GM23248 (cell line): ENCODE measurements at regions not wholly inside any gene's neighbourhood (a gene's known extent, or its start where the extent isn't known, plus 50 kb on each side); places are given as distances from the start of the nearest gene placed in this dataset.

Experiments used
- DNase-seq: peaks from one replicate; pipeline ENCODE4 v3.0.0-alpha.2; 2015
- H2AFZ ChIP-seq: fragments of 200-600 bp; sonication (generic); 2 replicates; pipeline ENCODE4 v1.6.1; 2016; ENCODE audit warnings: antibody characterized with exemption
- H3F3A ChIP-seq: fragments of 200-600 bp; sonication (generic); 2 replicates; pipeline ENCODE4 v1.6.1; 2016; ENCODE audit warnings: mild to moderate bottlenecking, antibody characterized with exemption, mixed run types; ENCODE audit not compliant: insufficient read depth
- H3K27ac ChIP-seq: fragments of 200-600 bp; sonication (generic); 2 replicates; pipeline ENCODE4 v1.5.1; 2016; ENCODE audit warnings: mild to moderate bottlenecking
- H3K27me3 ChIP-seq: fragments of 200-600 bp; sonication (generic); replicated peaks from 2 replicates; pipeline ENCODE4 v1.6.1; 2016; ENCODE audit warnings: mild to moderate bottlenecking; ENCODE audit not compliant: insufficient read depth
- H3K36me3 ChIP-seq: fragments of 200-600 bp; sonication (generic); 2 replicates; pipeline ENCODE4 v1.6.1; 2016; ENCODE audit warnings: low read depth, mild to moderate bottlenecking
- H3K4me1 ChIP-seq: fragments of 200-600 bp; sonication (generic); 2 replicates; pipeline ENCODE4 v1.6.1; 2016; ENCODE audit warnings: mild to moderate bottlenecking; ENCODE audit not compliant: insufficient read depth
- H3K4me2 ChIP-seq: fragments of 200-600 bp; sonication (generic); one replicate; pipeline ENCODE4 v1.6.1; 2016; ENCODE audit warnings: mild to moderate bottlenecking; ENCODE audit not compliant: unreplicated experiment
- H3K4me3 ChIP-seq: fragments of 200-600 bp; sonication (generic); 2 replicates; pipeline ENCODE4 v1.5.1; 2016; ENCODE audit warnings: mild to moderate bottlenecking
- H3K79me2 ChIP-seq: fragments of 200-600 bp; sonication (generic); 2 replicates; pipeline ENCODE4 v1.6.1; 2016; ENCODE audit warnings: mild to moderate bottlenecking; ENCODE audit not compliant: insufficient read depth
- H3K9ac ChIP-seq: fragments of 200-600 bp; sonication (generic); 2 replicates; pipeline ENCODE4 v1.6.1; 2016; ENCODE audit warnings: mild to moderate bottlenecking
- H3K9me2 ChIP-seq: fragments of 200-600 bp; sonication (generic); 2 replicates; pipeline ENCODE4 v1.6.1; 2016; ENCODE audit warnings: mixed run types, mild to moderate bottlenecking, moderate library complexity; ENCODE audit not compliant: insufficient read depth
- H3K9me3 ChIP-seq: fragments of 200-600 bp; sonication (generic); one replicate; pipeline ENCODE4 v1.6.1; 2017; ENCODE audit warnings: low read depth
- H4K20me1 ChIP-seq: fragments of 200-600 bp; sonication (generic); 2 replicates; pipeline ENCODE4 v1.6.0; 2016; ENCODE audit not compliant: insufficient read depth
- EZH2 ChIP-seq: fragments of 200-600 bp; sonication (generic); IDR thresholded peaks from 2 replicates; pipeline ENCODE4 v1.6.1; 2018; ENCODE audit warnings: antibody characterized with exemption, mild to moderate bottlenecking; ENCODE audit not compliant: insufficient read depth, poor library complexity, severe bottlenecking
- EZH2phosphoT487 ChIP-seq: fragments of 200-600 bp; sonication (generic); IDR thresholded peaks from 2 replicates; pipeline ENCODE4 v1.6.1; 2018; ENCODE audit warnings: antibody characterized with exemption, moderate library complexity, mild to moderate bottlenecking, low read depth; ENCODE audit not compliant: insufficient read depth
- WGBS, 2 experiments: methylation state at CpG; one replicate each; pipeline ENCODE4 v1.1.6; 2015 to 2017; ENCODE audit warnings: low lambda C conversion rate in 2 of 2, low coverage in 1 of 2; ENCODE audit errors: missing lambda C conversion rate in 2 of 2; 5-methylcytosine and 5-hydroxymethylcytosine counted together
- in situ Hi-C: fragments of 300-500 bp; cut with MboI; formaldehyde crosslinking; loops from 2 replicates; pipeline ENCODE4 v1.15.0; 2020

- Histone ChIP-seq H3K4me3 (no peak overlapping the region), H3K79me2 (no peaks in the 10 kb centered on the region), H3K4me2 (no peak overlapping the region), H3K36me3 (no peaks in the 10 kb centered on the region), H4K20me1 (no peaks in the 10 kb centered on the region), H3K9me2 (no peaks in the 10 kb centered on the region), H3K9ac (no peak overlapping the region), H3K9me3 (no peaks in the 10 kb centered on the region), H3K27ac (no peak overlapping the region), H3F3A (no peaks in the 10 kb centered on the region), H3K4me1 (no peaks in the 10 kb centered on the region), H3K27me3 (peaks cover 16% of the 10 kb centered on the region; the same call in 1 of the 2 replicates), H2AFZ (no peak overlapping the region)
- in situ Hi-C loops, result no loop called here
- TF ChIP-seq EZH2phosphoT487 (no peak), EZH2 (no peak)
- DNase-seq, result no peak
- WGBS, 2 experiments, result 39 to 46% methylated on average over 5 of the region's 5 CpGs
Observed at GRCh38 chr3:66851894-66852613, 146.1 kb upstream of the KBTBD8 start.

- H3K27me3 ChIP-seq, result peaks cover 16% of the 10 kb centered on the region; the same call in 1 of the 2 replicates
- no peaks in the 10 kb centered on the region for H3K9me3 ChIP-seq
- no peaks in the 10 kb centered on the region for H3F3A ChIP-seq
- TF ChIP-seq EZH2phosphoT487 (no peak), EZH2 (no peak)
- H2AFZ ChIP-seq, result no peak overlapping the region
- no peaks in the 10 kb centered on the region for H3K9me2 ChIP-seq
- H4K20me1 ChIP-seq, result no peaks in the 10 kb centered on the region
- no peak for DNase-seq
- H3K27ac ChIP-seq, result no peak overlapping the region
- no peaks in the 10 kb centered on the region for H3K4me1 ChIP-seq
- no peaks in the 10 kb centered on the region for H3K36me3 ChIP-seq
- no peaks in the 10 kb centered on the region for H3K79me2 ChIP-seq
- WGBS, 2 experiments, result 42 to 43% methylated on average over 4 of the region's 4 CpGs
- no peak overlapping the region for H3K4me3 ChIP-seq
- H3K4me2 ChIP-seq, result no peak overlapping the region
- in situ Hi-C loops, result no loop called here
- H3K9ac ChIP-seq, result no peak overlapping the region
Observed at GRCh38 chr3:66854601-66855151, 143.4 kb upstream of the KBTBD8 start.

DNA sequence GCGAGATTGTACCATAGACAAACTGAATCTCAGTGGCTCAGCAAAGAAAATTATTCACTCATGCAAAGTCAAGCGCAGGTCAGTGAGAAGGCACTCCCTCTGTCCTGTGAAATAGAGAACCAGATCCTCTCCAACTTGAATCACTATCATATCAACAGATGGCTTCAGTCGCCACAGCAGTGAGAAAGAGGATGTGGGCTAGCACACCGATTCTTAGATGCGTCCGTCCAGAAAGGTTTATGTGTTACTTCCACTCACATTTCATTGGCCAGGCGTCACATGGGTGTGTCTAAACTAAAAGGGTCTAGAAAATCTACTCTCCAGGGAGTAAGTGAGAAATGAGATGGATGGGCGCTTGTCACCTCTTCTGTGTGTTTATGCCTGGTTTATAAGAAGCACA lies 141.6 kb upstream of the KBTBD8 start:
- Histone ChIP-seq H3K4me1 (no peaks in the 10 kb centered on the region), H3K36me3 (no peaks in the 10 kb centered on the region), H3K27ac (no peak overlapping the region), H3K9me3 (no peaks in the 10 kb centered on the region), H4K20me1 (no peaks in the 10 kb centered on the region), H3K4me2 (no peak overlapping the region), H3K79me2 (no peaks in the 10 kb centered on the region), H3K4me3 (no peak overlapping the region), H2AFZ (no peak overlapping the region), H3K27me3 (peaks cover 16% of the 10 kb centered on the region; the same call in 1 of the 2 replicates), H3K9me2 (no peaks in the 10 kb centered on the region), H3F3A (no peaks in the 10 kb centered on the region), H3K9ac (no peak overlapping the region)
- DNase-seq, result no peak
- in situ Hi-C loops, result no loop called here
- no peak for TF ChIP-seq EZH2phosphoT487
- 44 to 51% methylated on average over 8 of the region's 8 CpGs for WGBS, 2 experiments

GRCh38 chr3:66858656-66859381 lies 139.3 kb upstream of the KBTBD8 start:
- Histone ChIP-seq H3K79me2 (no peaks in the 10 kb centered on the region), H3F3A (no peaks in the 10 kb centered on the region), H3K9me3 (no peaks in the 10 kb centered on the region), H4K20me1 (no peaks in the 10 kb centered on the region), H2AFZ (no peak overlapping the region), H3K4me2 (no peak overlapping the region), H3K9me2 (no peaks in the 10 kb centered on the region), H3K9ac (no peak overlapping the region), H3K4me1 (no peaks in the 10 kb centered on the region), H3K27ac (no peak overlapping the region), H3K36me3 (no peaks in the 10 kb centered on the region), H3K27me3 (peaks cover 15% of the 10 kb centered on the region; the same call in 1 of the 2 replicates), H3K4me3 (no peak overlapping the region)
- in situ Hi-C loops, result no loop called here
- TF ChIP-seq EZH2phosphoT487, result no peak
- TF ChIP-seq EZH2, result no peak
- 74 to 80% methylated on average over 15 of the region's 15 CpGs for WGBS, 2 experiments
- DNase-seq, result no peak
